Parathyroid adenoma (tissue), 2 donors: ENCODE measurements at regions not wholly inside any gene's neighbourhood (a gene's known extent, or its start where the extent isn't known, plus 50 kb on each side); places are given as distances from the start of the nearest gene placed in this dataset.

ENCODE experiments used
- H2AFZ ChIP-seq: fragments of 300-600 bp; sonication (generic); one replicate; pipeline ENCODE4 v1.7.0; 2017; ENCODE audit warnings: antibody characterized with exemption, mild to moderate bottlenecking
- H3K27ac ChIP-seq: fragments of 300-600 bp; sonication (generic); one replicate; pipeline ENCODE4 v1.7.0; 2017
- H3K27me3 ChIP-seq: fragments of 300-600 bp; sonication (generic); one replicate; pipeline ENCODE4 v1.7.0; 2017; ENCODE audit warnings: low read length; ENCODE audit not compliant: control insufficient read depth, insufficient read depth
- H3K36me3 ChIP-seq: fragments of 300-600 bp; sonication (generic); one replicate; pipeline ENCODE4 v1.7.0; 2017; ENCODE audit warnings: low read length; ENCODE audit not compliant: control insufficient read depth, insufficient read depth
- H3K4me1 ChIP-seq: fragments of 300-600 bp; sonication (generic); one replicate; pipeline ENCODE4 v1.7.0; 2017; ENCODE audit warnings: control low read depth
- H3K4me2 ChIP-seq: fragments of 300-600 bp; sonication (generic); one replicate; pipeline ENCODE4 v1.7.0; 2017; ENCODE audit warnings: low read length
- H3K4me3 ChIP-seq: fragments of 300-600 bp; sonication (generic); one replicate; pipeline ENCODE4 v1.7.0; 2017; ENCODE audit warnings: low read depth, low read length
- H3K79me2 ChIP-seq: fragments of 300-600 bp; sonication (generic); one replicate; pipeline ENCODE4 v1.7.0; 2017; ENCODE audit warnings: control low read depth
- H3K9ac ChIP-seq: fragments of 300-600 bp; sonication (generic); one replicate; pipeline ENCODE4 v1.7.0; 2017; ENCODE audit warnings: mild to moderate bottlenecking
- H3K9me3 ChIP-seq: fragments of 300-600 bp; sonication (generic); one replicate; pipeline ENCODE4 v1.7.0; 2017; ENCODE audit warnings: low read length; ENCODE audit not compliant: control insufficient read depth
- CTCF ChIP-seq: fragments of 300-600 bp; sonication (generic); IDR thresholded peaks from one replicate; pipeline ENCODE4 v1.7.0; 2017; ENCODE audit warnings: antibody characterized with exemption, mild to moderate bottlenecking
- donor health status: primary hyperparathyroidism.

GRCh38 chr16:49161191-49161590 lies 120.4 kb downstream of the CBLN1 start:
- Histone ChIP-seq H3K79me2 (no peaks in the 10 kb centered on the region), H3K27ac (no peak overlapping the region), H3K9me3 (no peaks in the 10 kb centered on the region), H3K4me2 (no peak overlapping the region), H3K36me3 (no peaks in the 10 kb centered on the region), H3K4me3 (no peak overlapping the region), H3K4me1 (no peaks in the 10 kb centered on the region), H2AFZ (no peak overlapping the region), H3K27me3 (no peaks in the 10 kb centered on the region), H3K9ac (no peak overlapping the region)
- TF ChIP-seq CTCF = no peak

- H3K9me3 ChIP-seq = no peaks in the 10 kb centered on the region
These were observed 123.5 kb downstream of the CBLN1 start for GRCh38 chr16:49158029-49158642.

GRCh38 chr16:49150341-49150740 lies 131.3 kb downstream of the CBLN1 start:
- Histone ChIP-seq H3K79me2 (no peaks in the 10 kb centered on the region), H3K4me3 (no peak overlapping the region), H3K4me2 (no peak overlapping the region), H3K9me3 (no peaks in the 10 kb centered on the region), H3K36me3 (no peaks in the 10 kb centered on the region), H3K27ac (no peak overlapping the region), H3K9ac (no peak overlapping the region), H3K4me1 (no peaks in the 10 kb centered on the region), H2AFZ (no peak overlapping the region), H3K27me3 (no peaks in the 10 kb centered on the region)
- TF ChIP-seq CTCF = no peak

More at GRCh38 chr16:49158029-49158642, 123.5 kb downstream of the CBLN1 start:
- Histone ChIP-seq H3K4me3 (no peak overlapping the region), H3K4me2 (no peak overlapping the region), H2AFZ (no peak overlapping the region), H3K36me3 (no peaks in the 10 kb centered on the region), H3K27me3 (no peaks in the 10 kb centered on the region), H3K27ac (no peak overlapping the region), H3K4me1 (no peaks in the 10 kb centered on the region), H3K9ac (no peak overlapping the region), H3K79me2 (no peaks in the 10 kb centered on the region)
- TF ChIP-seq CTCF = no peak

- no peaks in the 10 kb centered on the region for H3K36me3 ChIP-seq
- H3K79me2 ChIP-seq = no peaks in the 10 kb centered on the region
- H3K27ac ChIP-seq = no peak overlapping the region
- H3K4me1 ChIP-seq = no peaks in the 10 kb centered on the region
- no peak overlapping the region for H3K4me2 ChIP-seq
- no peak for TF ChIP-seq CTCF
- H3K4me3 ChIP-seq = no peak overlapping the region
- no peak overlapping the region for H2AFZ ChIP-seq
- no peaks in the 10 kb centered on the region for H3K9me3 ChIP-seq
- no peaks in the 10 kb centered on the region for H3K27me3 ChIP-seq
- no peak overlapping the region for H3K9ac ChIP-seq
These were observed 133.2 kb downstream of the CBLN1 start for GRCh38 chr16:49148410-49148809.

GRCh38 chr16:49140618-49141017 lies 141.0 kb downstream of the CBLN1 start:
- Histone ChIP-seq H2AFZ (no peak overlapping the region), H3K27ac (no peak overlapping the region), H3K4me2 (no peak overlapping the region), H3K36me3 (no peaks in the 10 kb centered on the region), H3K79me2 (no peaks in the 10 kb centered on the region), H3K4me3 (no peak overlapping the region), H3K9ac (no peak overlapping the region), H3K4me1 (no peaks in the 10 kb centered on the region), H3K27me3 (no peaks in the 10 kb centered on the region), H3K9me3 (no peaks in the 10 kb centered on the region)
- TF ChIP-seq CTCF = no peak
